H1 (cell line): ENCODE measurements at regions not wholly inside any gene's neighbourhood (a gene's known extent, or its start where the extent isn't known, plus 50 kb on each side); places are given as distances from the start of the nearest gene placed in this dataset.

Experiments
- CTCF ChIA-PET: fragments of 300-600 bp; sonication (Branson Sonifier 250); formaldehyde crosslinking; loops from one replicate; lab custom pipeline; 2021; ENCODE audit not compliant: partially characterized antibody; lab: Charles Lee
- POLR2A ChIA-PET: fragments of 300-600 bp; sonication (Branson Sonifier 250); formaldehyde crosslinking; loops from one replicate; lab custom pipeline; 2021; ENCODE audit warnings: inconsistent platforms; ENCODE audit not compliant: partially characterized antibody; lab: Charles Lee
- DNase-seq, 2 experiments: peaks; one replicate each; pipeline versions ENCODE4 v3.0.0 to v3.0.0-alpha.2; 2010 to 2022; ENCODE audit warnings: low spot score in 2 of 2, low read depth in 1 of 2, mixed read lengths in 1 of 2
- FAIRE-seq: peaks from 2 replicates; lab custom pipeline; 2011; peaks lifted over from hg19 to GRCh38; lab: Jason Lieb, UNC
- H2AFZ ChIP-seq: 2 replicates; pipeline ENCODE4 v1.8.1; 2012; ENCODE audit warnings: low read length, inconsistent platforms
- H2AK5ac ChIP-seq: 2 replicates; pipeline ENCODE4 v1.6.1; 2013; ENCODE audit warnings: low read depth, low read length
- H2BK120ac ChIP-seq: replicated peaks from 2 replicates; pipeline ENCODE3; 2013; ENCODE audit warnings: low read depth, low read length, inconsistent platforms
- H2BK12ac ChIP-seq: 2 replicates; pipeline ENCODE4 v1.6.1; 2013; ENCODE audit warnings: low read depth, low read length
- H2BK15ac ChIP-seq: 2 replicates; pipeline ENCODE4 v1.6.1; 2013; ENCODE audit warnings: low read length
- H2BK20ac ChIP-seq: 2 replicates; pipeline ENCODE4 v1.6.1; 2013; ENCODE audit warnings: low read length
- H2BK5ac ChIP-seq: 2 replicates; pipeline ENCODE4 v1.6.1; 2013; ENCODE audit warnings: low read depth, low read length
- H3K14ac ChIP-seq: 2 replicates; pipeline ENCODE4 v1.6.1; 2013; ENCODE audit warnings: inconsistent platforms; ENCODE audit not compliant: insufficient read length
- H3K18ac ChIP-seq: 2 replicates; pipeline ENCODE4 v1.6.1; 2013; ENCODE audit warnings: low read length; ENCODE audit errors: extremely low read depth
- H3K23ac ChIP-seq: 2 replicates; pipeline ENCODE4 v1.6.1; 2013; ENCODE audit warnings: inconsistent platforms; ENCODE audit not compliant: insufficient read length
- H3K23me2 ChIP-seq: 2 replicates; pipeline ENCODE4 v1.6.1; 2013; ENCODE audit warnings: low read depth, low read length
- H3K27ac ChIP-seq: 2 replicates; pipeline ENCODE4 v1.6.1; 2011; ENCODE audit warnings: low read depth, low read length, inconsistent platforms
- H3K27me3 ChIP-seq, 4 experiments: replicated peaks in 1 of 4; 1 replicate in 1 of 4; 2 replicates in 3 of 4; pipeline versions ENCODE4 v1.6.1 to v1.8.1; 2011 to 2013; ENCODE audit warnings: low read length in 3 of 4, mild to moderate bottlenecking in 3 of 4, inconsistent platforms in 2 of 4, mixed read lengths in 2 of 4, moderate library complexity in 1 of 4; ENCODE audit not compliant: control insufficient read depth in 3 of 4, insufficient read depth in 3 of 4; ENCODE audit errors: extremely low read depth in 1 of 4
- H3K36me3 ChIP-seq, 4 experiments: 2 replicates each; pipeline versions ENCODE4 v1.6.1 to v1.8.1; 2011 to 2013; ENCODE audit warnings: mild to moderate bottlenecking in 4 of 4, low read length in 3 of 4, moderate library complexity in 2 of 4, control low read depth in 1 of 4, inconsistent platforms in 1 of 4; ENCODE audit not compliant: insufficient read depth in 4 of 4, control insufficient read depth in 2 of 4
- H3K4ac ChIP-seq: replicated peaks from 2 replicates; pipeline ENCODE3; 2013; ENCODE audit warnings: low read length, low read depth, mixed read lengths, inconsistent platforms; ENCODE audit not compliant: insufficient read length
- H3K4me1 ChIP-seq, 4 experiments: replicated peaks in 1 of 4; 1 replicate in 1 of 4; 2 replicates in 3 of 4; pipeline versions ENCODE4 v1.6.1 to v1.8.1; 2011 to 2013; ENCODE audit warnings: low read length in 3 of 4, inconsistent platforms in 2 of 4, mixed read lengths in 1 of 4; ENCODE audit not compliant: insufficient read depth in 4 of 4, control insufficient read depth in 3 of 4
- H3K4me2 ChIP-seq, 2 experiments: 2 replicates each; pipeline versions ENCODE4 v1.6.1 to v1.8.1; 2011 to 2013; ENCODE audit warnings: low read depth in 2 of 2, low read length in 2 of 2, control low read depth in 1 of 2, inconsistent platforms in 1 of 2, mild to moderate bottlenecking in 1 of 2; ENCODE audit not compliant: insufficient read depth in 1 of 2
- H3K4me3 ChIP-seq, 4 experiments: fragments of 200-600, 300-600 bp in 1 of 4; sonication (generic), shearing (Covaris generic), sonication (Bioruptor Twin) in 1 of 4; 2 replicates each; pipeline versions ENCODE4 v1.5.1 to v1.8.1; 2011 to 2016; ENCODE audit warnings: low read length in 4 of 4, low read depth in 3 of 4, control low read depth in 2 of 4, inconsistent platforms in 2 of 4, mild to moderate bottlenecking in 2 of 4, mixed read lengths in 1 of 4, moderate library complexity in 1 of 4; ENCODE audit not compliant: insufficient read depth in 2 of 4; ENCODE audit errors: extremely low read depth in 1 of 4
- H3K56ac ChIP-seq: replicated peaks from 2 replicates; pipeline ENCODE3; 2013; ENCODE audit warnings: low read depth, mild to moderate bottlenecking, mixed read lengths, low read length, inconsistent platforms; ENCODE audit not compliant: insufficient read length
- H3K79me1 ChIP-seq: 2 replicates; pipeline ENCODE4 v1.6.1; 2013; ENCODE audit warnings: low read depth, low read length, control low read depth
- H3K79me2 ChIP-seq, 2 experiments: 2 replicates each; pipeline versions ENCODE4 v1.6.1 to v1.8.1; 2012 to 2013; ENCODE audit warnings: low read length in 2 of 2, mild to moderate bottlenecking in 2 of 2, inconsistent platforms in 1 of 2; ENCODE audit not compliant: insufficient read depth in 2 of 2, control insufficient read depth in 1 of 2
- H3K9ac ChIP-seq, 4 experiments: replicated peaks in 1 of 4; 1 replicate in 1 of 4; 2 replicates in 3 of 4; pipeline versions ENCODE4 v1.6.1 to v1.8.1; 2011 to 2013; ENCODE audit warnings: low read depth in 3 of 4, low read length in 3 of 4, control low read depth in 2 of 4, mild to moderate bottlenecking in 2 of 4, moderate library complexity in 2 of 4, inconsistent platforms in 1 of 4; ENCODE audit errors: extremely low read depth in 1 of 4
- H3K9me3 ChIP-seq, 2 experiments: 2 replicates each; pipeline versions ENCODE4 v1.6.1 to v1.8.1; 2012 to 2013; ENCODE audit warnings: mild to moderate bottlenecking in 2 of 2, moderate library complexity in 2 of 2, control low read depth in 1 of 2, inconsistent platforms in 1 of 2, low read depth in 1 of 2, low read length in 1 of 2, mixed read lengths in 1 of 2; ENCODE audit not compliant: insufficient read depth in 2 of 2
- H4K20me1 ChIP-seq, 2 experiments: replicated peaks in 1 of 2; 2 replicates each; pipeline versions ENCODE3 to v1.8.1; 2011 to 2013; ENCODE audit warnings: inconsistent platforms in 2 of 2, low read length in 2 of 2, mild to moderate bottlenecking in 1 of 2; ENCODE audit not compliant: insufficient read depth in 2 of 2, control insufficient read depth in 1 of 2
- H4K5ac ChIP-seq: 2 replicates; pipeline ENCODE4 v1.6.1; 2013; ENCODE audit warnings: low read length, low read depth, mixed read lengths, inconsistent platforms; ENCODE audit not compliant: insufficient read length
- H4K8ac ChIP-seq: 2 replicates; pipeline ENCODE4 v1.8.0; 2013; ENCODE audit warnings: mild to moderate bottlenecking, moderate library complexity, low read length, inconsistent platforms; ENCODE audit not compliant: insufficient read depth; ENCODE audit errors: extremely low read depth
- H4K91ac ChIP-seq: replicated peaks from 2 replicates; pipeline ENCODE3; 2013; ENCODE audit warnings: low read length, mixed read lengths, inconsistent platforms; ENCODE audit not compliant: insufficient read length
- ATF2 ChIP-seq: IDR thresholded peaks from 2 replicates; pipeline ENCODE4 v1.6.1; 2012; ENCODE audit warnings: low read length, inconsistent platforms
- BACH1 ChIP-seq: IDR thresholded peaks from 2 replicates; pipeline ENCODE4 v1.6.1; 2012; ENCODE audit warnings: low read length, improper control_type of control experiment
- CHD1 ChIP-seq: IDR thresholded peaks from 2 replicates; pipeline ENCODE4 v1.6.1; 2012; ENCODE audit warnings: low read depth, low read length, improper control_type of control experiment
- CHD2 ChIP-seq: IDR thresholded peaks from 2 replicates; pipeline ENCODE4 v1.6.1; 2012; ENCODE audit warnings: low read length, improper control_type of control experiment
- EP300 ChIP-seq, 2 experiments: IDR thresholded peaks; 1 replicate in 1 of 2; 2 replicates in 1 of 2; pipeline ENCODE4 v1.6.1; 2011 to 2012; ENCODE audit warnings: low read depth in 2 of 2, low read length in 2 of 2, mild to moderate bottlenecking in 2 of 2, borderline replicate concordance in 1 of 2, inconsistent platforms in 1 of 2, moderate library complexity in 1 of 2
- GTF2F1 ChIP-seq: IDR thresholded peaks from 2 replicates; pipeline ENCODE4 v1.6.1; 2012; ENCODE audit warnings: low read depth, low read length, improper control_type of control experiment, borderline replicate concordance
- HDAC2 ChIP-seq, 2 experiments: fragments of 300-600 bp in 1 of 2; sonication (generic) in 1 of 2; IDR thresholded peaks; 2 replicates each; pipeline ENCODE4 v1.6.1; 2011 to 2012; ENCODE audit warnings: low read depth in 2 of 2, low read length in 2 of 2, mild to moderate bottlenecking in 2 of 2, moderate library complexity in 2 of 2, borderline replicate concordance in 1 of 2, inconsistent platforms in 1 of 2
- KDM5A ChIP-seq: fragments of 200-600 bp; IDR thresholded peaks from 2 replicates; pipeline ENCODE4 v1.7.1; 2012; ENCODE audit warnings: mild to moderate bottlenecking, low read length, inconsistent platforms, mixed read lengths
- PHF8 ChIP-seq: fragments of 200-600 bp; sonication (generic); conservative IDR thresholded peaks from 2 replicates; pipeline ENCODE4 v1.7.1; 2012; ENCODE audit warnings: low read depth, mild to moderate bottlenecking, inconsistent platforms, low read length, moderate library complexity
- POLR2A ChIP-seq, 2 experiments: IDR thresholded peaks; 1 replicate in 1 of 2; 2 replicates in 1 of 2; pipeline ENCODE4 v1.6.1; 2011; ENCODE audit warnings: low read depth in 2 of 2, low read length in 2 of 2, mild to moderate bottlenecking in 2 of 2; ENCODE audit errors: control extremely low read depth in 1 of 2
- SIRT6 ChIP-seq: IDR thresholded peaks from one replicate; pipeline ENCODE4 v1.7.1; 2012; ENCODE audit warnings: low read length, inconsistent platforms
- SIX5 ChIP-seq: IDR thresholded peaks from 2 replicates; pipeline ENCODE4 v1.6.1; 2011; ENCODE audit warnings: mild to moderate bottlenecking, low read depth, low read length
- TAF7 ChIP-seq: optimal IDR thresholded peaks from 2 replicates; pipeline ENCODE3; 2011; ENCODE audit warnings: low read depth, mild to moderate bottlenecking, inconsistent platforms, low read length, moderate library complexity, borderline replicate concordance
- WGBS, 2 experiments: shearing (Covaris generic) in 1 of 2; methylation state at CpG; one replicate each; pipeline versions ENCODE4 v1.1.6 to v1.1.7; 2013 to 2015; ENCODE audit warnings: low lambda C conversion rate in 2 of 2, mixed read lengths in 2 of 2, inconsistent platforms in 1 of 2, low coverage in 1 of 2, missing lambda C conversion rate in 1 of 2; ENCODE audit not compliant: insufficient replicate concordance in 2 of 2, insufficient coverage in 1 of 2, insufficient read length in 1 of 2; ENCODE audit errors: extremely low coverage in 1 of 2, missing lambda C conversion rate in 1 of 2; 5-methylcytosine and 5-hydroxymethylcytosine counted together

GRCh38 chr4:17358241-17358640, 153.6 kb downstream of the QDPR start:
- Histone ChIP-seq H3K4me2 (no peak overlapping the region), H3K27ac (no peak overlapping the region), H4K8ac (no peak overlapping the region), H3K23ac (no peak overlapping the region), H3K9me3 (0 out of 4 replicates have a peak, but pooled peaks cover 0 to 5% of the 10 kb centered on the region in 2 experiments), H2BK120ac (no peak overlapping the region), H4K20me1 (no peaks in the 10 kb centered on the region), H2AFZ (no peak overlapping the region), H3K56ac (no peak overlapping the region), H3K27me3 (no peaks in the 10 kb centered on the region), H3K4ac (no peak overlapping the region), H3K4me1 (no peaks in the 10 kb centered on the region), H3K23me2 (no peaks in the 10 kb centered on the region), H2BK5ac (no peak overlapping the region), H3K18ac (no peak overlapping the region), H2AK5ac (no peak overlapping the region), H2BK20ac (no peak overlapping the region), H3K79me2 (no peaks in the 10 kb centered on the region), H4K91ac (no peak overlapping the region), H3K36me3 (no peaks in the 10 kb centered on the region), H3K4me3 (no peak overlapping the region), H3K9ac (no peak overlapping the region), H3K14ac (no peak overlapping the region), H4K5ac (no peak overlapping the region), H2BK15ac (no peak overlapping the region), H3K79me1 (no peaks in the 10 kb centered on the region), H2BK12ac (no peak overlapping the region)
- ChIA-PET CTCF (interaction anchor here (0.6 to 0.7 kb wide), 3 partner anchors 114 to 916 kb away, joined by 3 to 4 read pairs (median 3); no protein-coding TSS in a partner anchor), POLR2A (interaction anchor here (0.7 kb wide), 1 partner anchor 79 kb away, joined by 3 read pairs; no protein-coding TSS in a partner anchor)
- DNase-seq (no peak), FAIRE-seq (no peak)
- WGBS, 2 experiments, result 92% methylated on average over 4 of the region's 4 CpGs; no CpG with 5 or more reads in 1 of the 2 experiments
- TF ChIP-seq BACH1 (no peak), EP300 (IDR thresholded peaks at IDR 0.05; ENCODE audit: borderline replicate concordance in 1 of 2, low read depth in 2 of 2, low read length in 2 of 2) (no peak), CHD1 (no peak), HDAC2 (IDR thresholded peaks at IDR 0.05; ENCODE audit: borderline replicate concordance in 1 of 2, low read depth in 2 of 2, low read length in 2 of 2) (no peak), ATF2 (no peak), POLR2A (IDR thresholded peaks at IDR 0.05; ENCODE audit: control extremely low read depth in 1 of 2, low read depth in 2 of 2, low read length in 2 of 2) (no peak), SIX5 (no peak), GTF2F1 (no peak), KDM5A (no peak), SIRT6 (no peak), CHD2 (no peak), TAF7 (no peak), PHF8 (no peak)
